BJ (cell line): ENCODE measurements at regions not wholly inside any gene's neighbourhood (a gene's known extent, or its start where the extent isn't known, plus 50 kb on each side); places are given as distances from the start of the nearest gene placed in this dataset.

ENCODE experiments used
- CTCF ChIA-PET: fragments of 350-600 bp; formaldehyde crosslinking; extraction: SDS; loops from one replicate; lab custom pipeline; 2021; ENCODE audit warnings: antibody characterized with exemption, inconsistent platforms; lab: Yijun Ruan, JAX
- POLR2A ChIA-PET: fragments of 300-600 bp; sonication (Branson Sonifier 250); formaldehyde crosslinking; extraction: SDS; loops from one replicate; lab custom pipeline; 2021; ENCODE audit warnings: antibody characterized with exemption; lab: Charles Lee
- DNase-seq: peaks from one replicate; pipeline ENCODE4 v3.0.0-alpha.2; 2011; ENCODE audit warnings: low read depth
- H3K27me3 ChIP-seq: 2 replicates; pipeline ENCODE4 v1.6.0; 2011; ENCODE audit warnings: low read length; ENCODE audit not compliant: control insufficient read depth, insufficient read depth
- H3K36me3 ChIP-seq: 2 replicates; pipeline ENCODE4 v1.5.1; 2011; ENCODE audit warnings: low read length; ENCODE audit not compliant: control insufficient read depth, insufficient read depth
- H3K4me3 ChIP-seq: 2 replicates; pipeline ENCODE4 v1.5.1; 2011; ENCODE audit warnings: low read depth, mild to moderate bottlenecking, control low read depth, low read length
- TF ChIP-seq, protein P1 (sequence below): IDR thresholded peaks from 2 replicates; pipeline ENCODE4 v1.5.1; 2011; ENCODE audit warnings: low read depth, mild to moderate bottlenecking, control low read depth, inconsistent platforms, low read length, moderate library complexity; ENCODE audit not compliant: insufficient read depth

DNA sequence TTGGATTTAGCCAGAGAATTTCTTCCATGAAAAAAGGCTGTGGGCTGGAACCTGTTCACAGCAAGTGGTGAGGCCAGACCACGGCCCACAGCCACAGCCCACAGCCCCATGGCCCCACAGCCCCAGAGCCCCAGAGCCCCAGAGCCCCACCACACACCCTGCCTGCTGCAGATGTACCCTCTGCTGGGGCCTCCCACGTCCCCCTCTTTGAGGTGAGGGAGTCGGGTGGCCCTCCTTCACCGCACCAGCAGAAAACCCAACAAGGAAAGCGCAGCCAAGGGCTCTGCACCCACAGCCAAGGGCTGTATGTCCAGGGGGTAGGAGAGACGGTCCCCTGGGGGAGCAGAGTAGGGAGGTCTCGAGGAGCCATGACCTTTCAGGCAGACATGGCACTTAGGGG is 327.5 kb upstream of the DIO3 start:
- POLR2A ChIA-PET = no interaction called here
- CTCF ChIA-PET = no interaction called here

DNA sequence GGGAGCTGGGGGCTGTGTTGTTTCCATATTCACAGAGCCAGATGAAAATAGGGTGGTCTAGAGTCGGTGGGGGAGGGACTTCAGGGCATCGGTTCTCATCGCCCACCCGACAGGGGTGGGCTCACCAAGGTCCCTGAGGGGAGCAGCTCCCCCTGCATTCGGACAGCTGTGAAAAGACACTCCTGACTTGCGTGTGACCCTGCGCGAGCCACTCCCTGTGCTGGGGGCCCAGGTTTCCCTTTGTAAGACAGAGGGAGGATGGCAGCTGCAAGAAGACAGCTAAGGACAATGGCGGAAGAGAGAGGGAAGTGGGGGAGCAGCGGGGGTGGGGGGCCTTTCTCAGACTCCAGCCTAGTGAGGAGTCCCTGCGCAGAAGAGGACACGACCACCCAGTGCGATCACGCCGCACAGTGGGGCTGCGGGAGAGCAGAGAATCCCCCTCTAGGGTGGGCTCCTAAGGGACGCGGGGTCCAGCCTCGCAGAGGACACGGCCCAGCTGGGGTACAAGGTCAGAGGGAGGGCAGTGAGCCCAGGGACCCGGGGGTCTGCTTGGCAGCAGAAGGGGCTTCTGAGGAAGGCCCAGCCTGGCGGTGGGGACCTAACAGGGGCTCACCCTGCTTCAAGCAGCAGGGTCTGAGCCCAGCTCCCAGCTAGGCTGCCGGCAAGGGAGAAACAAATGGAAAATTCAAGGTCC is 326.9 kb upstream of the DIO3 start:
- Histone ChIP-seq H3K4me3 (no peak overlapping the region), H3K27me3 (no peaks in the 10 kb centered on the region; the same call in 1 of the 2 replicates), H3K36me3 (no peaks in the 10 kb centered on the region)
- ChIA-PET POLR2A (no interaction called here), CTCF (interaction anchor here (0.6 to 1.8 kb wide), 13 partner anchors 12 to 852 kb away, joined by 3 to 11 read pairs (median 4); no protein-coding TSS in a partner anchor)
- TF ChIP-seq, protein P1, sequence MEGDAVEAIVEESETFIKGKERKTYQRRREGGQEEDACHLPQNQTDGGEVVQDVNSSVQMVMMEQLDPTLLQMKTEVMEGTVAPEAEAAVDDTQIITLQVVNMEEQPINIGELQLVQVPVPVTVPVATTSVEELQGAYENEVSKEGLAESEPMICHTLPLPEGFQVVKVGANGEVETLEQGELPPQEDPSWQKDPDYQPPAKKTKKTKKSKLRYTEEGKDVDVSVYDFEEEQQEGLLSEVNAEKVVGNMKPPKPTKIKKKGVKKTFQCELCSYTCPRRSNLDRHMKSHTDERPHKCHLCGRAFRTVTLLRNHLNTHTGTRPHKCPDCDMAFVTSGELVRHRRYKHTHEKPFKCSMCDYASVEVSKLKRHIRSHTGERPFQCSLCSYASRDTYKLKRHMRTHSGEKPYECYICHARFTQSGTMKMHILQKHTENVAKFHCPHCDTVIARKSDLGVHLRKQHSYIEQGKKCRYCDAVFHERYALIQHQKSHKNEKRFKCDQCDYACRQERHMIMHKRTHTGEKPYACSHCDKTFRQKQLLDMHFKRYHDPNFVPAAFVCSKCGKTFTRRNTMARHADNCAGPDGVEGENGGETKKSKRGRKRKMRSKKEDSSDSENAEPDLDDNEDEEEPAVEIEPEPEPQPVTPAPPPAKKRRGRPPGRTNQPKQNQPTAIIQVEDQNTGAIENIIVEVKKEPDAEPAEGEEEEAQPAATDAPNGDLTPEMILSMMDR = no peak
- no peak for DNase-seq

More for the DNA sequence above, 327.5 kb upstream of the DIO3 start:
- H3K27me3 ChIP-seq = no peaks in the 10 kb centered on the region; the same call in 1 of the 2 replicates
- H3K4me3 ChIP-seq = no peak overlapping the region
- no peaks in the 10 kb centered on the region for H3K36me3 ChIP-seq
- DNase-seq = no peak
- TF ChIP-seq, protein P1 = no peak

DNA sequence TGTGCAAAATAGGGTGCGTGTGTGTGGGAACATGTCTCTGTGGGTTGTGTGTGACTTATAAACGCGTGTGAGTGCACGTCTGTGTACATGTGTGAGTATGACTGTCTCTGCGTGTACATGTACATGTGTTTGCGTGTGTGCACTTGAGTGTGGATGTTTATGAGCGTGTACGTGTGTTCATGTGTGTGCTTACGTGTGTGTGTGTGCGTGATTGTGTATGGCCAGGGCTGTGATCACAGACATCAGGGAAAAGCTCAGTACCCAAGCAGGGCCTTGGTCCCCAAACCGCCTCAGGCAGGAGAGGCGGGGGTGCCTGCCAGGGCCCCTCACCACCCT is 326.3 kb upstream of the DIO3 start:
- TF ChIP-seq, protein P1 = no peak
- ChIA-PET CTCF (interaction anchor here (0.6 to 1.8 kb wide), 14 partner anchors 12 to 852 kb away, joined by 3 to 11 read pairs (median 4); no protein-coding TSS in a partner anchor), POLR2A (no interaction called here)
- H3K4me3 ChIP-seq = no peak overlapping the region
- DNase-seq = no peak
- no peaks in the 10 kb centered on the region; the same call in 1 of the 2 replicates for H3K27me3 ChIP-seq
- no peaks in the 10 kb centered on the region for H3K36me3 ChIP-seq

DNA sequence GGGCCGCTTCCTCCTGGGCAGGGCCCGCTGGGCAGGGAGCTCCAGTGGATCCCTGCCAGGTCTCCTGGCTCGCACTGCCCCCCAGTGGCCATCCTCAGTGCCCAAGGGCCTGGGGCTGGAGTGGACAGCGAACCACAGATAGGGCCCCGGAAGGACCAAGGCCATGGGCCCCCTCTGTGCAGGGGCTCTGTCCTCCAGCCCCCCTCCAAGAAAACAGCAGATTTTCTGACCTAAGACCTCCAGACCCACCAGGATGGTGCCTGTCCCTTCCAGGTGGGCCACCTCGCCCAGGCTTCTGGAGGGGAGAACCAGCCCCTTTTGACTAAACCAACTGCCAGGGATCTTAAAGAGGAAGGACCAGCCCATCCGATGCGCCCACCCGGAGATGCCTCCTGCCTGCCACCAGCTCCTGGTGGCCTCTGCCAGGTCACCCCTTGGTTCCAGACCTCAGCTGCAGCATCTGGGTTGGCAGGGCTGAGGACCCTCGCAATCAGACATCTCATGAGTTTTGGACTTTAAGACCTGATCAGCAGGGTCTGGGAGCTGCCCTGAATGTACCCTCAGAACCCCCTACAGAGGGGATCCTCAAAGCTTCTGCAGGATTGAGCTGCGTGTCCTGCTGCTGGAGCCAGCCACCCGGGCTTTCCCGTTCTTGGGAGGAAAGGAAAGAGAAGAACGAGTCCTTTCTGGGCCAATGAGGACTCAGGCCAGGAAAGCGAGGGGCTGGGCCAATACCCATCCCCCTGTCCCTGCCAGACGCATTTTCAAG is 325.8 kb upstream of the DIO3 start:
- Histone ChIP-seq H3K27me3 (no peaks in the 10 kb centered on the region; the same call in 1 of the 2 replicates), H3K4me3 (no peak overlapping the region), H3K36me3 (no peaks in the 10 kb centered on the region)
- TF ChIP-seq, protein P1 = peak; percentile 76
- no peak for DNase-seq
- ChIA-PET POLR2A (no interaction called here), CTCF (interaction anchor here (0.5 to 1.8 kb wide), 15 partner anchors 10 to 853 kb away, joined by 3 to 11 read pairs (median 3); no protein-coding TSS in a partner anchor)

DNA sequence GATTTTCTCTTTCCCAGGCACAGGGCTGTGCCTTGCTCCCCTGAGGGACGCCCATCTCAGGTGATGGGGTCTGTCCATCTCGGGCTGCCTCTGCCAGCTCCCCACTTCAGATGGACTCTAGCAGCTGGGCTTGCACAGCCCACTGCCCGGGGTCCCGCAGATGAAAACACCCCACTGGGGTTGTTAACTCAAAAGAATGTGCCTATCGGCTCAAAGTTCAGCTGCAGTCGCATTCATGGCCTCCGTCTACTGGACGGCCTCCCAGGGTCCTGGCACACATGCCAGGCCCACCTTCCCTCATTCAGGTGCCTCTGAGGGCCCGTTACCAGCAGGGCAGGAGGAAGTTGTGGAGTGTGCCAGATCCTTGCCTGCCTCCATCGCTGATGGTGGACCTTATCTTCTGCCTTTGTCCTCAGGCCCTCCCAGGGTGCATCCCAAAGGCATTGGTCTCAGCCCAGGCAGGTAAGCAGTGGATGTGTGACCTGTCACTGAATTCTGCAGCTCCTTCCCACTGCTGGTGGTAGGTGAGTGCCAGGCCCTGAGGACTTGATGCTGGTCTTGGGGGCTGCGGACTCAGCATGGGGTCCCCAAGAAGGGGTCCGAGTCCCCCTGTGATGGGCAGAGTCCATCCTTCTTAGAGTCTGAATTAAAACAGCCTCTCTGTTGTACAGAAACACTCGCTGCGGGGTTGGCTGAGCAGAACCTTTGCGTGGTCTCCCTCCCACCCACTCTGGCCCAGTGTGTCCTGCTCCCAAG is 324.6 kb upstream of the DIO3 start:
- CTCF ChIA-PET = interaction anchor here (1.8 kb wide), 1 partner anchor 819 kb away, joined by 4 read pairs; no protein-coding TSS in a partner anchor
- Histone ChIP-seq H3K4me3 (no peak overlapping the region), H3K27me3 (no peaks in the 10 kb centered on the region; the same call in 1 of the 2 replicates), H3K36me3 (no peaks in the 10 kb centered on the region)
- POLR2A ChIA-PET = no interaction called here
- no peak for DNase-seq
- TF ChIP-seq, protein P1 = no peak
